ENCODE measurements at regions not wholly inside any gene's neighbourhood (a gene's known extent, or its start where the extent isn't known, plus 50 kb on each side); places are given as distances from the start of the nearest gene placed in this dataset.

- ChIA-PET CTCF (no interaction called here), POLR2A (no interaction called here), RAD21 (ENCODE audit: low non-redundant PET in 1 of 2, low total read pairs in 2 of 2, uncharacterized antibody in 2 of 2, unreplicated experiment in 2 of 2) (no interaction called here)
- Histone ChIP-seq H3K4me3 (replicated peaks in 1 of 2; ENCODE audit: low read depth in 1 of 2, low read length in 2 of 2) (no peak overlapping the region), H3K4me2 (ENCODE audit: low read length) (no peak overlapping the region), H3K27ac (ENCODE audit: low read depth, low read length) (no peak overlapping the region), H3K9me3 (ENCODE audit: control insufficient read depth in 1 of 2, insufficient read depth in 1 of 2, low read depth in 1 of 2, low read length in 2 of 2) (no peaks in the 10 kb centered on the region), H3K27me3 (ENCODE audit: insufficient read depth, low read length) (peaks cover 21% of the 10 kb centered on the region; the same call in 1 of the 2 replicates), H3K4me1 (ENCODE audit: control insufficient read depth in 1 of 2, insufficient read depth in 2 of 2, low read length in 2 of 2) (no peaks in the 10 kb centered on the region), H3K9me2 (ENCODE audit: insufficient read depth) (no peaks in the 10 kb centered on the region), H2AFZ (ENCODE audit: low read depth, low read length, poor library complexity, severe bottlenecking) (no peak overlapping the region), H3K9ac (ENCODE audit: low read length) (no peak overlapping the region), H3K36me3 (ENCODE audit: control insufficient read depth in 1 of 2, insufficient read depth in 2 of 2, low read length in 2 of 2) (no peaks in the 10 kb centered on the region), H3K79me2 (ENCODE audit: insufficient read depth, low read length) (no peaks in the 10 kb centered on the region), H4K20me1 (ENCODE audit: insufficient read depth) (no peaks in the 10 kb centered on the region)
- intact Hi-C loops (cut with micrococcal nuclease) = no loop called here
- TF ChIP-seq ATF3 (IDR thresholded peaks at IDR 0.05) (no peak), TCF7L2 (IDR thresholded peaks at IDR 0.05; ENCODE audit: borderline replicate concordance, extremely low read depth, insufficient read depth, insufficient read length) (no peak), FOSL1 (IDR thresholded peaks at IDR 0.05; ENCODE audit: low read depth) (no peak), CTCF (IDR thresholded peaks at IDR 0.05 in 2 of 3, conservative IDR thresholded peaks at IDR 0.05 in 1 of 3; ENCODE audit: borderline replicate concordance in 1 of 3, insufficient read depth in 1 of 3, low read depth in 2 of 3, low read length in 2 of 3) (no peak), POLR2AphosphoS5 (IDR thresholded peaks at IDR 0.05; ENCODE audit: low read depth, low read length) (no peak), SIN3A (IDR thresholded peaks at IDR 0.05; ENCODE audit: low read depth) (no peak), POLR2A (IDR thresholded peaks at IDR 0.05; ENCODE audit: borderline replicate concordance, extremely low read depth, insufficient read depth, insufficient read length) (no peak), ZNF274 (IDR thresholded peaks at IDR 0.05; ENCODE audit: low read depth, low read length) (no peak), JUND (IDR thresholded peaks at IDR 0.05) (no peak), SRF (IDR thresholded peaks at IDR 0.05; ENCODE audit: low read depth) (no peak), EZH2 (IDR thresholded peaks at IDR 0.05) (no peak), ELF1 (IDR thresholded peaks at IDR 0.05; ENCODE audit: borderline replicate concordance, low read depth) (no peak), SP1 (IDR thresholded peaks at IDR 0.05; ENCODE audit: low read depth) (no peak), ZFX (IDR thresholded peaks at IDR 0.05) (no peak)
- TF ChIP-seq, protein P1, sequence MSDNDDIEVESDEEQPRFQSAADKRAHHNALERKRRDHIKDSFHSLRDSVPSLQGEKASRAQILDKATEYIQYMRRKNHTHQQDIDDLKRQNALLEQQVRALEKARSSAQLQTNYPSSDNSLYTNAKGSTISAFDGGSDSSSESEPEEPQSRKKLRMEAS (IDR thresholded peaks at IDR 0.05) = no peak
- TF ChIP-seq, protein P2, sequence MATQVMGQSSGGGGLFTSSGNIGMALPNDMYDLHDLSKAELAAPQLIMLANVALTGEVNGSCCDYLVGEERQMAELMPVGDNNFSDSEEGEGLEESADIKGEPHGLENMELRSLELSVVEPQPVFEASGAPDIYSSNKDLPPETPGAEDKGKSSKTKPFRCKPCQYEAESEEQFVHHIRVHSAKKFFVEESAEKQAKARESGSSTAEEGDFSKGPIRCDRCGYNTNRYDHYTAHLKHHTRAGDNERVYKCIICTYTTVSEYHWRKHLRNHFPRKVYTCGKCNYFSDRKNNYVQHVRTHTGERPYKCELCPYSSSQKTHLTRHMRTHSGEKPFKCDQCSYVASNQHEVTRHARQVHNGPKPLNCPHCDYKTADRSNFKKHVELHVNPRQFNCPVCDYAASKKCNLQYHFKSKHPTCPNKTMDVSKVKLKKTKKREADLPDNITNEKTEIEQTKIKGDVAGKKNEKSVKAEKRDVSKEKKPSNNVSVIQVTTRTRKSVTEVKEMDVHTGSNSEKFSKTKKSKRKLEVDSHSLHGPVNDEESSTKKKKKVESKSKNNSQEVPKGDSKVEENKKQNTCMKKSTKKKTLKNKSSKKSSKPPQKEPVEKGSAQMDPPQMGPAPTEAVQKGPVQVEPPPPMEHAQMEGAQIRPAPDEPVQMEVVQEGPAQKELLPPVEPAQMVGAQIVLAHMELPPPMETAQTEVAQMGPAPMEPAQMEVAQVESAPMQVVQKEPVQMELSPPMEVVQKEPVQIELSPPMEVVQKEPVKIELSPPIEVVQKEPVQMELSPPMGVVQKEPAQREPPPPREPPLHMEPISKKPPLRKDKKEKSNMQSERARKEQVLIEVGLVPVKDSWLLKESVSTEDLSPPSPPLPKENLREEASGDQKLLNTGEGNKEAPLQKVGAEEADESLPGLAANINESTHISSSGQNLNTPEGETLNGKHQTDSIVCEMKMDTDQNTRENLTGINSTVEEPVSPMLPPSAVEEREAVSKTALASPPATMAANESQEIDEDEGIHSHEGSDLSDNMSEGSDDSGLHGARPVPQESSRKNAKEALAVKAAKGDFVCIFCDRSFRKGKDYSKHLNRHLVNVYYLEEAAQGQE (IDR thresholded peaks at IDR 0.05; ENCODE audit: low read depth) = no peak
- TF ChIP-seq, protein P3, sequence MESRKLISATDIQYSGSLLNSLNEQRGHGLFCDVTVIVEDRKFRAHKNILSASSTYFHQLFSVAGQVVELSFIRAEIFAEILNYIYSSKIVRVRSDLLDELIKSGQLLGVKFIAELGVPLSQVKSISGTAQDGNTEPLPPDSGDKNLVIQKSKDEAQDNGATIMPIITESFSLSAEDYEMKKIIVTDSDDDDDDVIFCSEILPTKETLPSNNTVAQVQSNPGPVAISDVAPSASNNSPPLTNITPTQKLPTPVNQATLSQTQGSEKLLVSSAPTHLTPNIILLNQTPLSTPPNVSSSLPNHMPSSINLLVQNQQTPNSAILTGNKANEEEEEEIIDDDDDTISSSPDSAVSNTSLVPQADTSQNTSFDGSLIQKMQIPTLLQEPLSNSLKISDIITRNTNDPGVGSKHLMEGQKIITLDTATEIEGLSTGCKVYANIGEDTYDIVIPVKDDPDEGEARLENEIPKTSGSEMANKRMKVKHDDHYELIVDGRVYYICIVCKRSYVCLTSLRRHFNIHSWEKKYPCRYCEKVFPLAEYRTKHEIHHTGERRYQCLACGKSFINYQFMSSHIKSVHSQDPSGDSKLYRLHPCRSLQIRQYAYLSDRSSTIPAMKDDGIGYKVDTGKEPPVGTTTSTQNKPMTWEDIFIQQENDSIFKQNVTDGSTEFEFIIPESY (IDR thresholded peaks at IDR 0.05; ENCODE audit: extremely low read depth, insufficient replicate concordance, low read length) = no peak
- ATAC-seq (no peak), DNase-seq (ENCODE audit: low read depth, low spot score) (no peak)
- no TSS peak for BruUV-seq (replicated peaks)
Measured at GRCh38 chr14:22124073-22124613, 450.5 kb upstream of the OR4E1 start.
